PC-3 (cell line): ENCODE measurements at regions not wholly inside any gene's neighbourhood (a gene's known extent, or its start where the extent isn't known, plus 50 kb on each side); places are given as distances from the start of the nearest gene placed in this dataset.

ENCODE experiments used
- ATAC-seq: fragments of 200-7000 bp; cut with Tn5 transposase; 2 replicates; pipeline ENCODE4 v1.9.1; 2020; ENCODE audit warnings: mild to moderate bottlenecking, moderate library complexity
- BruUV-seq: library from RNA; stranded (reverse); fragments of 400-500 nt; replicated peaks from 2 replicates; lab custom pipeline; 2021; lab: Mats Ljungman, UMichigan
- CTCF ChIA-PET: fragments of 300-600 bp; sonication (Branson Sonifier 250); formaldehyde crosslinking; loops from one replicate; lab custom pipeline; 2022; ENCODE audit warnings: antibody characterized with exemption; lab: Charles Lee
- POLR2A ChIA-PET: fragments of 300-600 bp; sonication (Branson Sonifier 250); formaldehyde crosslinking; loops from one replicate; lab custom pipeline; 2022; ENCODE audit warnings: antibody characterized with exemption; ENCODE audit not compliant: unreplicated experiment; lab: Charles Lee
- DNase-seq: peaks from one replicate; pipeline ENCODE4 v3.0.0-alpha.2; 2015
- H2AFZ ChIP-seq: fragments of 300-600 bp; sonication (generic); 2 replicates; pipeline ENCODE4 v1.6.0; 2016; ENCODE audit warnings: antibody characterized with exemption, low read length
- H3F3A ChIP-seq: fragments of 300-600 bp; sonication (generic); one replicate; pipeline ENCODE4 v1.6.0; 2017; ENCODE audit warnings: antibody characterized with exemption, low read length, control low read depth, mild to moderate bottlenecking; ENCODE audit not compliant: unreplicated experiment
- H3K27ac ChIP-seq: fragments of 300-600 bp; sonication (generic); 2 replicates; pipeline ENCODE4 v1.5.1; 2016; ENCODE audit warnings: mild to moderate bottlenecking, low read length
- H3K27me3 ChIP-seq: fragments of 300-600 bp; sonication (generic); 2 replicates; pipeline ENCODE4 v1.6.1; 2016; ENCODE audit warnings: low read length, mixed read lengths
- H3K36me3 ChIP-seq: fragments of 300-600 bp; sonication (generic); 2 replicates; pipeline ENCODE4 v1.6.1; 2016; ENCODE audit warnings: low read depth, mixed run types, low read length, mixed read lengths
- H3K4me1 ChIP-seq: fragments of 300-600 bp; sonication (generic); 2 replicates; pipeline ENCODE4 v1.5.1; 2016; ENCODE audit warnings: low read length; ENCODE audit not compliant: insufficient read depth
- H3K4me2 ChIP-seq: fragments of 300-600 bp; sonication (generic); 2 replicates; pipeline ENCODE4 v1.6.0; 2016; ENCODE audit warnings: low read length
- H3K4me3 ChIP-seq: fragments of 300-600 bp; sonication (generic); 2 replicates; pipeline ENCODE4 v1.5.1; 2016; ENCODE audit warnings: mild to moderate bottlenecking, low read length, mixed read lengths
- H3K79me2 ChIP-seq: fragments of 300-600 bp; sonication (generic); 2 replicates; pipeline ENCODE4 v1.6.1; 2017; ENCODE audit warnings: low read length, mixed read lengths
- H3K9ac ChIP-seq: fragments of 300-600 bp; sonication (generic); 2 replicates; pipeline ENCODE4 v1.6.0; 2016; ENCODE audit warnings: mild to moderate bottlenecking, low read length
- H3K9me2 ChIP-seq: fragments of 300-600 bp; sonication (generic); replicated peaks from 2 replicates; pipeline ENCODE4 v1.6.1; 2016; ENCODE audit warnings: mixed run types, low read length, mixed read lengths
- H3K9me3 ChIP-seq: fragments of 300-600 bp; sonication (generic); 2 replicates; pipeline ENCODE4 v1.6.1; 2016; ENCODE audit warnings: low read length, mixed read lengths
- H4K20me1 ChIP-seq: fragments of 300-600 bp; sonication (generic); 2 replicates; pipeline ENCODE4 v1.6.1; 2016; ENCODE audit warnings: low read length, mixed read lengths
- CTCF ChIP-seq: fragments of 300-600 bp; sonication (generic); conservative IDR thresholded peaks from 2 replicates; pipeline ENCODE4 v1.5.1; 2017; ENCODE audit warnings: antibody characterized with exemption, low read depth, mild to moderate bottlenecking, low read length
- EZH2 ChIP-seq: fragments of 300-600 bp; sonication (generic); IDR thresholded peaks from one replicate; pipeline ENCODE4 v1.6.1; 2017; ENCODE audit warnings: antibody characterized with exemption, mild to moderate bottlenecking, low read length; ENCODE audit not compliant: unreplicated experiment
- EZH2phosphoT487 ChIP-seq: fragments of 300-600 bp; sonication (generic); IDR thresholded peaks from 2 replicates; pipeline ENCODE4 v1.6.1; 2018; ENCODE audit warnings: mild to moderate bottlenecking, antibody characterized with exemption, low read length, borderline replicate concordance
- intact Hi-C: fragments of 100-400 bp; cut with micrococcal nuclease; formaldehyde crosslinking; loops from 2 replicates; pipeline ENCODE4 v1.9.0; 2023

- H2AFZ ChIP-seq: no peak overlapping the region
- H3K9ac ChIP-seq: no peak overlapping the region
- no peaks in the 10 kb centered on the region for H3K79me2 ChIP-seq
- ATAC-seq (no peak), DNase-seq (no peak)
- TF ChIP-seq EZH2phosphoT487: no peak
- no peak for TF ChIP-seq EZH2
- no peak for TF ChIP-seq CTCF
- no peaks in the 10 kb centered on the region for H3K4me1 ChIP-seq
- no peak overlapping the region for H3K27ac ChIP-seq
- H3K4me3 ChIP-seq: no peak overlapping the region
- H3F3A ChIP-seq: no peaks in the 10 kb centered on the region
- H3K9me2 ChIP-seq: no peaks in the 10 kb centered on the region
- ChIA-PET POLR2A (no interaction called here), CTCF (no interaction called here)
- H3K9me3 ChIP-seq: no peaks in the 10 kb centered on the region
- H4K20me1 ChIP-seq: no peaks in the 10 kb centered on the region
- no peak overlapping the region for H3K4me2 ChIP-seq
- intact Hi-C loops: no loop called here
- H3K36me3 ChIP-seq: no peaks in the 10 kb centered on the region
- BruUV-seq: no TSS peak
- H3K27me3 ChIP-seq: no peaks in the 10 kb centered on the region
Observed at GRCh38 chr2:67898595-67898994, 164.2 kb downstream of the C1D start.

DNA sequence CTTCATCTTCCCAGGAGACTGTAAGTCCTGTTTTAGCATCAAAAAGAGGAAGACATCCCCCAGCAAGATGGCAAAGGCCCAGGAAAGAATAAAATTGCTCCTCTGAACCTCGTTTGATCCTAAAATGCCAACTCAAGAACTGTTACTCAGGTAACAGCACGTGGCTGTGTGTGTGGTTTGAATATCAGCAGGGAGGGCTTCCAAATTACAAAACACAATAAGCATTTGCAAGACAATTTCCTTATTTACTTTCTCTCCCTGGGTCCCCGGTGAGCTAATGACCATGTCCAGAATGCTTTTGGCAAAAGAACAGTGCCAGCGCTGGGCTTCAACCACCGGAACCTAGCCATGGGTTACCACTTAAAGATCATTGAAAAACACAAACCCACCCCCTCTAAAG lies 163.6 kb downstream of the C1D start:
- Histone ChIP-seq H4K20me1 (no peaks in the 10 kb centered on the region), H3K9me2 (no peaks in the 10 kb centered on the region), H3K27me3 (no peaks in the 10 kb centered on the region), H3K4me2 (no peak overlapping the region), H3K9me3 (no peaks in the 10 kb centered on the region), H3K4me3 (no peak overlapping the region), H3K4me1 (no peaks in the 10 kb centered on the region), H3K27ac (no peak overlapping the region), H3K36me3 (no peaks in the 10 kb centered on the region), H3F3A (no peaks in the 10 kb centered on the region), H3K79me2 (no peaks in the 10 kb centered on the region), H3K9ac (no peak overlapping the region), H2AFZ (peak overlapping the region; percentile 50; the same call in 1 of the 2 replicates)
- ChIA-PET CTCF (no interaction called here), POLR2A (no interaction called here)
- TF ChIP-seq CTCF (no peak), EZH2phosphoT487 (no peak), EZH2 (no peak)
- no TSS peak for BruUV-seq
- no peak for DNase-seq
- intact Hi-C loops: no loop called here
- no peak for ATAC-seq

GRCh38 chr2:67900826-67901225 lies 162.0 kb downstream of the C1D start:
- no peaks in the 10 kb centered on the region for H3K36me3 ChIP-seq
- no peaks in the 10 kb centered on the region for H3K79me2 ChIP-seq
- POLR2A ChIA-PET: no interaction called here
- H2AFZ ChIP-seq: no peak overlapping the region
- H3K9me3 ChIP-seq: no peaks in the 10 kb centered on the region
- no peak overlapping the region for H3K27ac ChIP-seq
- no peaks in the 10 kb centered on the region for H3K9me2 ChIP-seq
- no TSS peak for BruUV-seq
- H3K27me3 ChIP-seq: no peaks in the 10 kb centered on the region
- H3K9ac ChIP-seq: no peak overlapping the region
- H4K20me1 ChIP-seq: no peaks in the 10 kb centered on the region
- TF ChIP-seq EZH2 (no peak), CTCF (no peak), EZH2phosphoT487 (no peak)
- DNase-seq (no peak), ATAC-seq (no peak)
- H3F3A ChIP-seq: no peaks in the 10 kb centered on the region
- no peak overlapping the region for H3K4me2 ChIP-seq
- CTCF ChIA-PET: no interaction called here
- intact Hi-C loops: no loop called here
- H3K4me1 ChIP-seq: no peaks in the 10 kb centered on the region
- no peak overlapping the region for H3K4me3 ChIP-seq
